ENCODE measurements at regions not wholly inside any gene's neighbourhood (a gene's known extent, or its start where the extent isn't known, plus 50 kb on each side); places are given as distances from the start of the nearest gene placed in this dataset.
"Not testable (repeated sequence)": the region's sequence is repeated elsewhere in the genome, so short reads cannot be mapped to it uniquely, and the experiment has no call there.

- Mint-ChIP-seq H3K4me3 (no peak overlapping the region), H3K9me3 (peaks cover 9 to 19% of the 10 kb centered on the region in 2 donors), H3K27ac (no peak overlapping the region), H3K27me3 (no peaks in the 10 kb centered on the region), H3K36me3 (no peaks in the 10 kb centered on the region), H3K4me1 (peaks cover 3 to 6% of the 10 kb centered on the region in 2 donors)
- ATAC-seq (replicated peaks) (peak; percentile 33 to 39), DNase-seq (no peak)
These were observed 363.9 kb upstream of the PROX1 start for GRCh38 chr1:213623862-213624261.

- H3K4me3 Mint-ChIP-seq; DNase-seq; ATAC-seq (replicated peaks); H3K4me1 Mint-ChIP-seq; H3K27ac Mint-ChIP-seq; H3K27me3 Mint-ChIP-seq; H3K36me3 Mint-ChIP-seq: not testable (repeated sequence)
- peaks cover 13 to 16% of the 10 kb centered on the region in 2 donors for H3K9me3 Mint-ChIP-seq
These were observed 351.0 kb upstream of the PROX1 start for GRCh38 chr1:213636778-213637177.

- no peak overlapping the region for H3K4me3 Mint-ChIP-seq
- H3K27ac Mint-ChIP-seq = no peak overlapping the region
- H3K36me3 Mint-ChIP-seq = no peaks in the 10 kb centered on the region
- peaks cover 0 to 2% of the 10 kb centered on the region in 2 donors for H3K9me3 Mint-ChIP-seq
- DNase-seq (no peak), ATAC-seq (replicated peaks) (no peak)
- H3K27me3 Mint-ChIP-seq = no peaks in the 10 kb centered on the region
- H3K4me1 Mint-ChIP-seq = no peaks in the 10 kb centered on the region
These were observed 346.5 kb upstream of the PROX1 start for GRCh38 chr1:213641312-213641711.

- ATAC-seq (replicated peaks) = no peak
These were observed 344.4 kb upstream of the PROX1 start for GRCh38 chr1:213643360-213643759.

GRCh38 chr1:213647864-213648650 is 339.7 kb upstream of the PROX1 start:
- no peak overlapping the region for H3K27ac Mint-ChIP-seq
- no peaks in the 10 kb centered on the region for H3K36me3 Mint-ChIP-seq
- H3K4me3 Mint-ChIP-seq = no peak overlapping the region
- DNase-seq (no peak), ATAC-seq (replicated peaks) (no peak)
- peaks cover 11 to 12% of the 10 kb centered on the region in 2 donors for H3K27me3 Mint-ChIP-seq
- H3K9me3 Mint-ChIP-seq = no peaks in the 10 kb centered on the region
- no peaks in the 10 kb centered on the region for H3K4me1 Mint-ChIP-seq

More at GRCh38 chr1:213643360-213643759, 344.4 kb upstream of the PROX1 start:
- no peaks in the 10 kb centered on the region for H3K9me3 Mint-ChIP-seq
- DNase-seq = no peak
- H3K27ac Mint-ChIP-seq = no peak overlapping the region
- H3K4me1 Mint-ChIP-seq = no peaks in the 10 kb centered on the region
- no peaks in the 10 kb centered on the region for H3K36me3 Mint-ChIP-seq
- H3K4me3 Mint-ChIP-seq = no peak overlapping the region
- H3K27me3 Mint-ChIP-seq = no peaks in the 10 kb centered on the region

GRCh38 chr1:213649373-213649772 is 338.4 kb upstream of the PROX1 start:
- Mint-ChIP-seq H3K4me3 (no peak overlapping the region), H3K9me3 (no peaks in the 10 kb centered on the region), H3K27ac (no peak overlapping the region), H3K27me3 (peaks cover 11 to 12% of the 10 kb centered on the region in 2 donors), H3K4me1 (no peaks in the 10 kb centered on the region), H3K36me3 (no peaks in the 10 kb centered on the region)
- ATAC-seq (replicated peaks) = no peak
- DNase-seq = no peak

- ATAC-seq (replicated peaks) (no peak), DNase-seq (no peak)
- H3K36me3 Mint-ChIP-seq = no peaks in the 10 kb centered on the region
- H3K27ac Mint-ChIP-seq = no peak overlapping the region
- H3K27me3 Mint-ChIP-seq = peaks cover 11 to 12% of the 10 kb centered on the region in 2 donors
- no peak overlapping the region for H3K4me3 Mint-ChIP-seq
- no peaks in the 10 kb centered on the region for H3K4me1 Mint-ChIP-seq
- no peaks in the 10 kb centered on the region for H3K9me3 Mint-ChIP-seq
These were observed 337.2 kb upstream of the PROX1 start for GRCh38 chr1:213650603-213651002.

- no peak for DNase-seq
- ATAC-seq (replicated peaks) = no peak
- no peaks in the 10 kb centered on the region for H3K9me3 Mint-ChIP-seq
- no peaks in the 10 kb centered on the region for H3K36me3 Mint-ChIP-seq
- H3K27ac Mint-ChIP-seq = no peak overlapping the region
- H3K27me3 Mint-ChIP-seq = peaks cover 11 to 12% of the 10 kb centered on the region in 2 donors
- no peaks in the 10 kb centered on the region for H3K4me1 Mint-ChIP-seq
- H3K4me3 Mint-ChIP-seq = no peak overlapping the region
These were observed 336.7 kb upstream of the PROX1 start for GRCh38 chr1:213651077-213651476.

GRCh38 chr1:213652109-213652508 is 335.7 kb upstream of the PROX1 start:
- no peaks in the 10 kb centered on the region for H3K4me1 Mint-ChIP-seq
- DNase-seq (no peak), ATAC-seq (replicated peaks) (no peak)
- no peaks in the 10 kb centered on the region for H3K9me3 Mint-ChIP-seq
- H3K4me3 Mint-ChIP-seq = no peak overlapping the region
- H3K27ac Mint-ChIP-seq = no peak overlapping the region
- H3K27me3 Mint-ChIP-seq = peaks cover 11 to 12% of the 10 kb centered on the region in 2 donors
- no peaks in the 10 kb centered on the region for H3K36me3 Mint-ChIP-seq

- Mint-ChIP-seq H3K36me3 (no peaks in the 10 kb centered on the region), H3K4me3 (no peak overlapping the region), H3K27me3 (no peaks in the 10 kb centered on the region), H3K9me3 (no peaks in the 10 kb centered on the region), H3K4me1 (no peaks in the 10 kb centered on the region), H3K27ac (no peak overlapping the region)
- DNase-seq = no peak
- no peak for ATAC-seq (replicated peaks)
These were observed 331.7 kb upstream of the PROX1 start for GRCh38 chr1:213656039-213656438.

GRCh38 chr1:213656503-213656902 is 331.3 kb upstream of the PROX1 start:
- Mint-ChIP-seq H3K36me3 (no peaks in the 10 kb centered on the region), H3K4me3 (no peak overlapping the region), H3K9me3 (peaks cover 0 to 3% of the 10 kb centered on the region in 2 donors), H3K4me1 (no peaks in the 10 kb centered on the region), H3K27me3 (no peaks in the 10 kb centered on the region), H3K27ac (no peak overlapping the region)
- DNase-seq (no peak), ATAC-seq (replicated peaks) (no peak)

- ATAC-seq (replicated peaks) (no peak), DNase-seq (no peak)
- Mint-ChIP-seq H3K4me3 (no peak overlapping the region), H3K27ac (no peak overlapping the region), H3K9me3 (peaks cover 0 to 3% of the 10 kb centered on the region in 2 donors), H3K36me3 (no peaks in the 10 kb centered on the region), H3K27me3 (no peaks in the 10 kb centered on the region), H3K4me1 (no peaks in the 10 kb centered on the region)
These were observed 330.8 kb upstream of the PROX1 start for GRCh38 chr1:213657013-213657412.

- H3K9me3 Mint-ChIP-seq = peaks cover 0 to 3% of the 10 kb centered on the region in 2 donors
- DNase-seq (no peak), ATAC-seq (replicated peaks) (no peak)
- no peak overlapping the region for H3K27ac Mint-ChIP-seq
- H3K4me1 Mint-ChIP-seq = no peaks in the 10 kb centered on the region
- no peak overlapping the region for H3K4me3 Mint-ChIP-seq
- no peaks in the 10 kb centered on the region for H3K27me3 Mint-ChIP-seq
- H3K36me3 Mint-ChIP-seq = no peaks in the 10 kb centered on the region
These were observed 329.9 kb upstream of the PROX1 start for GRCh38 chr1:213657879-213658278.

- ATAC-seq (replicated peaks) (no peak), DNase-seq (no peak)
- Mint-ChIP-seq H3K27ac (no peak overlapping the region), H3K36me3 (no peaks in the 10 kb centered on the region), H3K4me3 (no peak overlapping the region), H3K9me3 (peaks cover 0 to 3% of the 10 kb centered on the region in 2 donors), H3K27me3 (no peaks in the 10 kb centered on the region), H3K4me1 (no peaks in the 10 kb centered on the region)
These were observed 329.3 kb upstream of the PROX1 start for GRCh38 chr1:213658457-213658856.
